OCI-LY3 (cell line): ENCODE measurements at regions not wholly inside any gene's neighbourhood (a gene's known extent, or its start where the extent isn't known, plus 50 kb on each side); places are given as distances from the start of the nearest gene placed in this dataset.

ENCODE experiments used
- H2AFZ ChIP-seq: fragments of 200-600, 300-600 bp; shearing (Covaris generic); 2 replicates; pipeline ENCODE4 v1.6.0; 2014; ENCODE audit warnings: antibody characterized with exemption, low read depth, low read length
- H3K27ac ChIP-seq: fragments of 200-600, 300-600 bp; sonication (generic); 2 replicates; pipeline ENCODE4 v1.5.1; 2014; ENCODE audit warnings: mild to moderate bottlenecking, low read length, moderate library complexity, mixed read lengths
- H3K27me3 ChIP-seq: fragments of 200-600, 300-600 bp; sonication (generic); 2 replicates; pipeline ENCODE4 v1.6.1; 2014; ENCODE audit warnings: low read depth, low read length, mixed read lengths
- H3K36me3 ChIP-seq: fragments of 200-600, 300-600 bp; sonication (generic); replicated peaks from 2 replicates; pipeline ENCODE3; 2014; ENCODE audit warnings: low read depth, low read length, mixed read lengths
- H3K4me1 ChIP-seq: fragments of 300-600, 200-600 bp; sonication (generic); 2 replicates; pipeline ENCODE4 v1.6.1; 2014; ENCODE audit warnings: low read length, mixed read lengths
- H3K4me2 ChIP-seq: fragments of 200-600, 300-600 bp; sonication (generic); 2 replicates; pipeline ENCODE4 v1.6.1; 2014; ENCODE audit warnings: low read length, mixed read lengths
- H3K4me3 ChIP-seq: fragments of 300-600, 200-600 bp; sonication (generic); 2 replicates; pipeline ENCODE4 v1.5.1; 2014; ENCODE audit warnings: antibody characterized with exemption, mild to moderate bottlenecking, low read length, moderate library complexity
- H3K79me2 ChIP-seq: fragments of 300-600, 200-600 bp; shearing (Covaris generic); 2 replicates; pipeline ENCODE4 v1.6.1; 2014; ENCODE audit warnings: mild to moderate bottlenecking, low read length, mixed read lengths
- H3K9ac ChIP-seq: fragments of 300-600, 200-600 bp; shearing (Covaris generic); 2 replicates; pipeline ENCODE4 v1.6.0; 2014; ENCODE audit warnings: mild to moderate bottlenecking, low read length, moderate library complexity
- H3K9me3 ChIP-seq: fragments of 200-600, 300-600 bp; shearing (Covaris generic); 2 replicates; pipeline ENCODE4 v1.6.1; 2014; ENCODE audit warnings: low read length, mixed read lengths; ENCODE audit not compliant: insufficient read depth
- H4K20me1 ChIP-seq: fragments of 200-600, 300-600 bp; sonication (generic); 2 replicates; pipeline ENCODE4 v1.6.1; 2016; ENCODE audit warnings: low read length, mixed read lengths; ENCODE audit not compliant: insufficient read depth
- CTCF ChIP-seq: fragments of 200-600, 300-600 bp; sonication (generic); IDR thresholded peaks from 2 replicates; pipeline ENCODE4 v1.5.1; 2014; ENCODE audit warnings: antibody characterized with exemption, low read length, low read depth
- EZH2phosphoT487 ChIP-seq: fragments of 200-600 bp; shearing (Covaris generic); IDR thresholded peaks from 2 replicates; pipeline ENCODE4 v1.6.1; 2018; ENCODE audit warnings: antibody characterized with exemption, mixed run types, low read depth

DNA sequence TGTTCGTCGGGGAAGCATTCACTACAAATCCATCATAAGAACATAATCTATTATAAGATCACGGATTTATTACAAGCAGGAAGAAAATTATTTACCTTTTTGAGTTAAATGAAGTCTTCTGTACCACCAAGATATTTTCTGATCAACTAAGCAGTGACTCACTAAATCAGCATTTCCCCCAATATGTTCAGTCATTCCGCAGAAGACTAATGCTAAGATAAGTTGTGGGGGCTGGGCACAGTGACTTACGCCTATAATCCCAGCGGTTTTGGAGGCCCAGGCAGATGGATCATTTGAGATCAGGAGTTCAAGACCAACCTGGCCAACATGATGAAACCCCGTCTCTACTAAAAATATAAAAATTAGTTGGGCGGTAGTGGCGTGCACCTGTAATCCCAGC is 144.2 kb upstream of the EGR2 start:
- Histone ChIP-seq H3K27ac (no peak overlapping the region), H2AFZ (no peak overlapping the region), H3K79me2 (no peaks in the 10 kb centered on the region), H3K9ac (no peak overlapping the region), H3K9me3 (no peaks in the 10 kb centered on the region), H3K27me3 (no peaks in the 10 kb centered on the region), H4K20me1 (no peaks in the 10 kb centered on the region), H3K4me1 (no peaks in the 10 kb centered on the region), H3K36me3 (no peaks in the 10 kb centered on the region), H3K4me3 (no peak overlapping the region), H3K4me2 (no peak overlapping the region)
- TF ChIP-seq EZH2phosphoT487 (no peak), CTCF (no peak)

DNA sequence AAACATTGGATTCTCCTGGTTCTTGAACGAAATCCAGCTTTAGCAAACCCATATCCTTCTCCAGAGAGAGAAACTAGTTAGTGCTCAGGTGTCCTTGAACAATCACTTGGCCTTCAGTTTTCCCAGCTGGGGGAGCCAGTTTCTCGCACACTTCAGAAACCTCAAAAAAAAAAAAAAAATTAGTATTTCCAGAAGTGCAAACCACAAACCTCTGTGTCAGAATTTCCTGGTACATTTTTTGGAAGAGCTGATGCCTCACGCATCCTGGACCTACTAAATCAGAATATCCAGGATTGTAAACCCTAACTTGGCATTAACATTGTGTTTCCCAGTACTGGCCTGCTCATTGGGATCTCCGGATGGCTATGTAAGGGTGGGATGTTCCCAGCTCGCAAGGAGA is 143.4 kb upstream of the EGR2 start:
- no peak for TF ChIP-seq EZH2phosphoT487
- no peak for TF ChIP-seq CTCF
- H3K4me1 ChIP-seq, result no peaks in the 10 kb centered on the region
- no peak overlapping the region for H3K4me2 ChIP-seq
- H3K9ac ChIP-seq, result no peak overlapping the region
- no peaks in the 10 kb centered on the region for H3K36me3 ChIP-seq
- H2AFZ ChIP-seq, result no peak overlapping the region
- H3K27me3 ChIP-seq, result no peaks in the 10 kb centered on the region
- H3K27ac ChIP-seq, result no peak overlapping the region
- no peak overlapping the region for H3K4me3 ChIP-seq
- no peaks in the 10 kb centered on the region for H3K79me2 ChIP-seq
- no peaks in the 10 kb centered on the region for H4K20me1 ChIP-seq
- H3K9me3 ChIP-seq, result no peaks in the 10 kb centered on the region

DNA sequence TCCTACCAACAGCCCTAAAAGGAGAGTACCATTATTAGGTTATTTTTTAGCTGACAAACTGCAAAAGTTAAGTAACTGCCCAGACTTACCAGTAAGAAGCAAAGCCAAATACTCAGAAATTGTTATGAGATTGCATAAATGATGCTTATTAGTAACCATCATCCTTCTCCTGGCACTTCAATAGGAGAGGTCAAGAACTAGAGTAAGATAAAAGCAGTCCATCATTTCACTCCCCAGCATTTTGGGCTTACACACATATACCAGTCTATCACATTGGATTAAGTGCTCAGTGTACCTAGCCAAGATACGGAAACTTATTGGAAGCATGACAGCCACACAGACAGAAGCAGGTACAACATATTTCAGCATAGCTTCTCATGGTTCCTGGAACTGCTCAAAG is 142.8 kb upstream of the EGR2 start:
- Histone ChIP-seq H3K4me2 (no peak overlapping the region), H4K20me1 (no peaks in the 10 kb centered on the region), H2AFZ (no peak overlapping the region)

GRCh38 chr10:62946278-62946677 is 130.1 kb upstream of the EGR2 start:
- H2AFZ ChIP-seq, result no peak overlapping the region
- no peak overlapping the region for H3K4me2 ChIP-seq
- H3K27me3 ChIP-seq, result no peaks in the 10 kb centered on the region
- H3K79me2 ChIP-seq, result no peaks in the 10 kb centered on the region
- no peak overlapping the region for H3K4me3 ChIP-seq
- H3K9ac ChIP-seq, result no peak overlapping the region
- H3K9me3 ChIP-seq, result no peaks in the 10 kb centered on the region
- H4K20me1 ChIP-seq, result no peaks in the 10 kb centered on the region
- no peak overlapping the region for H3K27ac ChIP-seq
- H3K36me3 ChIP-seq, result no peaks in the 10 kb centered on the region
- no peaks in the 10 kb centered on the region for H3K4me1 ChIP-seq
- TF ChIP-seq CTCF, result no peak
- TF ChIP-seq EZH2phosphoT487, result no peak

More for the DNA sequence above, 142.8 kb upstream of the EGR2 start:
- H3K79me2 ChIP-seq, result no peaks in the 10 kb centered on the region
- H3K4me3 ChIP-seq, result no peak overlapping the region
- H3K36me3 ChIP-seq, result no peaks in the 10 kb centered on the region
- no peaks in the 10 kb centered on the region for H3K4me1 ChIP-seq
- no peak for TF ChIP-seq EZH2phosphoT487
- TF ChIP-seq CTCF, result no peak
- no peaks in the 10 kb centered on the region for H3K9me3 ChIP-seq
- no peak overlapping the region for H3K9ac ChIP-seq
- no peaks in the 10 kb centered on the region for H3K27me3 ChIP-seq
- no peak overlapping the region for H3K27ac ChIP-seq
